Prostate gland (tissue), 2 donors: ENCODE measurements at regions not wholly inside any gene's neighbourhood (a gene's known extent, or its start where the extent isn't known, plus 50 kb on each side); places are given as distances from the start of the nearest gene placed in this dataset.

ENCODE experiments used
- DNase-seq: peaks from one replicate; pipeline ENCODE4 v3.0.0-alpha.2; 2019; ENCODE audit warnings: low spot score
- H3K27ac ChIP-seq, 2 donors: fragments of 200-600 bp; sonication (generic); 2 replicates each; pipeline ENCODE4 v1.5.1; 2017 to 2019
- H3K27me3 ChIP-seq: fragments of 200-600 bp; sonication (generic); replicated peaks from 2 replicates; pipeline ENCODE4 v1.5.1; 2019; ENCODE audit not compliant: insufficient read depth
- H3K36me3 ChIP-seq, 2 donors: fragments of 200-600 bp; sonication (generic); 1 replicate in 1 of 2; 2 replicates in 1 of 2; pipeline versions ENCODE4 v1.5.1 to v1.8.1; 2017 to 2019
- H3K4me1 ChIP-seq: fragments of 200-600 bp; sonication (generic); replicated peaks from 2 replicates; pipeline ENCODE4 v1.5.1; 2019
- H3K4me3 ChIP-seq, 2 donors: fragments of 200-600 bp; sonication (generic); 2 replicates each; pipeline ENCODE4 v1.5.1; 2017 to 2019
- H3K9me3 ChIP-seq: fragments of 200-600 bp; sonication (generic); 2 replicates; pipeline ENCODE4 v1.5.1; 2017
- POLR2A ChIP-seq: fragments of 450-650 bp; IDR thresholded peaks from one replicate; pipeline ENCODE4 v1.6.1; 2016; ENCODE audit warnings: antibody characterized with exemption, mild to moderate bottlenecking
- POLR2AphosphoS5 ChIP-seq: sonication (generic); formaldehyde crosslinking; IDR thresholded peaks from one replicate; pipeline ENCODE4 v1.6.1; 2017; ENCODE audit warnings: antibody characterized with exemption
- WGBS: methylation state at CpG from one replicate; pipeline ENCODE4 v1.1.5; 2018; 5-methylcytosine and 5-hydroxymethylcytosine counted together
- intact Hi-C: fragments of 100-400 bp; cut with DNase I; formaldehyde crosslinking; loops from one replicate; pipeline ENCODE4 v1.14.2; 2022
- TF ChIP-seq, protein P1 (sequence below), 4 experiments: fragments of 200-600 bp in 2 of 4; fragments of 450-650 bp in 2 of 4; sonication (generic) in 2 of 4; IDR thresholded peaks; 1 replicate in 3 of 4; 2 replicates in 1 of 4; pipeline ENCODE4 v1.5.1; 2016 to 2019; ENCODE audit warnings: antibody characterized with exemption in 4 of 4, mild to moderate bottlenecking in 2 of 4, moderate library complexity in 2 of 4

DNA sequence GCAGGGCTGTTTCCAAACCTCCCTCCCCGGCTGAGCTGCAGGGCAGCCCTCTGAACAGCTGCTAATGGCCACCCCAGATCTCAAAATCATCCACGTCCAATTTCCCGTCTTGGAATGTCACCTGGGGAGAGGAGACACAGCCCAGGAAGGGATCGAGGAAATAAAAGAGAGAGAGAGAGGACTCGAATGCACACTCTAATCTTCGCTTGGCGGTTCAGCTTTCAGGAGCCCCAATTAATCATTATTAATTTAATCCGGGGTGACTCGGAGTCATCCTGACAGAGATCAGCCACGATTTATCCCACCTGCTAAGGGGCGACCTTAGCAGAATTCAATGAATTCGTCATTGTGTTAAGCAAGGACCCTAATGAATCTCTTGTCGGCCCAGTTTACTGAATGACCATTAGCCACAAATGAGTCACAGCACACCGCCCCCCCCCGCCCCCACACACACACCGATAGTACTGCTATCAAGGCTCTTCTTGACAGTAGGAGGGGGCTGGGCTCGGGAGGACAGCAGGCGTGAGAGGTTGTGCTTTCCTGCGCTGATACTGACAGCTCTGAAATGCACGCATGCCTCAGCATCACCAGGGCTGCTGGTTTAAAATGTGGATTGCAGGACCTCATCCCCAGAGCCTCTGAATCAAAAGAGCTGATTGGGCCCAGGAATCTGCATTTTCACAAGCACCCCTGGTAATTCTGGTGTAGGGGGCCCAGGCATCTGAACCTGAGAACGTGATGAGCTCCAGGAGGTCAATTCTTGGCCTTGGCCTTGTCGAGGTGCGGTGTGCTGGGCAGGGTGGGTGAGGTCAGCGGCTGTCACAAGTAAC is 190.0 kb upstream of the CIBAR2 start:
- intact Hi-C loops: no loop called here
- no peaks in the 10 kb centered on the region for H3K36me3 ChIP-seq
- WGBS: 68% methylated on average over 21 of the region's 24 CpGs
- peaks cover 8% of the 10 kb centered on the region for H3K4me1 ChIP-seq
- TF ChIP-seq POLR2A (no peak), POLR2AphosphoS5 (no peak)
- TF ChIP-seq, protein P1, sequence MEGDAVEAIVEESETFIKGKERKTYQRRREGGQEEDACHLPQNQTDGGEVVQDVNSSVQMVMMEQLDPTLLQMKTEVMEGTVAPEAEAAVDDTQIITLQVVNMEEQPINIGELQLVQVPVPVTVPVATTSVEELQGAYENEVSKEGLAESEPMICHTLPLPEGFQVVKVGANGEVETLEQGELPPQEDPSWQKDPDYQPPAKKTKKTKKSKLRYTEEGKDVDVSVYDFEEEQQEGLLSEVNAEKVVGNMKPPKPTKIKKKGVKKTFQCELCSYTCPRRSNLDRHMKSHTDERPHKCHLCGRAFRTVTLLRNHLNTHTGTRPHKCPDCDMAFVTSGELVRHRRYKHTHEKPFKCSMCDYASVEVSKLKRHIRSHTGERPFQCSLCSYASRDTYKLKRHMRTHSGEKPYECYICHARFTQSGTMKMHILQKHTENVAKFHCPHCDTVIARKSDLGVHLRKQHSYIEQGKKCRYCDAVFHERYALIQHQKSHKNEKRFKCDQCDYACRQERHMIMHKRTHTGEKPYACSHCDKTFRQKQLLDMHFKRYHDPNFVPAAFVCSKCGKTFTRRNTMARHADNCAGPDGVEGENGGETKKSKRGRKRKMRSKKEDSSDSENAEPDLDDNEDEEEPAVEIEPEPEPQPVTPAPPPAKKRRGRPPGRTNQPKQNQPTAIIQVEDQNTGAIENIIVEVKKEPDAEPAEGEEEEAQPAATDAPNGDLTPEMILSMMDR (IDR thresholded peaks at IDR 0.05): no peak
- H3K9me3 ChIP-seq: no peaks in the 10 kb centered on the region
- DNase-seq: no peak
- no peak overlapping the region for H3K4me3 ChIP-seq
- no peaks in the 10 kb centered on the region for H3K27me3 ChIP-seq
- no peak overlapping the region for H3K27ac ChIP-seq

DNA sequence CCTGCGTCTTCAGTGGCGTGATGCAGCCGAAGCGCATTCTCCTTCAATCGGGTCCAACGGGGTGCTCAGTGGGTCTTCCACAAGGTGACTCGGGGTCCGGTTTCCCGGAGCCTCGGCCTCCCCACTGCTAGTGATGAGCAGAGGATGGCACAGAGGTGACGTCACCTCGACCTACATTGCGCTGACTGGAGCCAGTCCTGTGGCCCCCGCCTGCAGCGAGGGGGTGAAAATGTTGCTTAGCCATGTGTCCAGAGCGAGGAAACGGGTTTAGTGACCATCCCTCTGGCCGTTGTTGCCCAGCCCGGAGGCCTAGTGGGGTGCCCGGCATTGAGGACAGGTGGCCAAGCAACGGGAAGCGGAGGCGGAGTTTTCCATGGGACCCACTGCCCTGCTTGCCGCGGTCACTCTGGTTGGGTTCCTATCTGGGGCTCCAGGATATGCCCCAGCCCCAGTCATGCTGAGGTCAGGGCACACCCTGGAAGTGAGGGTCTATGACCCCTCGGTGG is 190.6 kb upstream of the CIBAR2 start:
- TF ChIP-seq POLR2AphosphoS5: no peak
- no peak for TF ChIP-seq POLR2A
- TF ChIP-seq, protein P1 (IDR thresholded peaks at IDR 0.05): no peak
- WGBS: 79% methylated on average over 20 of the region's 26 CpGs
- Histone ChIP-seq H3K36me3 (no peaks in the 10 kb centered on the region), H3K27ac (no peak overlapping the region), H3K4me3 (no peak overlapping the region), H3K9me3 (no peaks in the 10 kb centered on the region), H3K27me3 (no peaks in the 10 kb centered on the region), H3K4me1 (peaks cover 8% of the 10 kb centered on the region)
- DNase-seq: no peak
- intact Hi-C loops: no loop called here

DNA sequence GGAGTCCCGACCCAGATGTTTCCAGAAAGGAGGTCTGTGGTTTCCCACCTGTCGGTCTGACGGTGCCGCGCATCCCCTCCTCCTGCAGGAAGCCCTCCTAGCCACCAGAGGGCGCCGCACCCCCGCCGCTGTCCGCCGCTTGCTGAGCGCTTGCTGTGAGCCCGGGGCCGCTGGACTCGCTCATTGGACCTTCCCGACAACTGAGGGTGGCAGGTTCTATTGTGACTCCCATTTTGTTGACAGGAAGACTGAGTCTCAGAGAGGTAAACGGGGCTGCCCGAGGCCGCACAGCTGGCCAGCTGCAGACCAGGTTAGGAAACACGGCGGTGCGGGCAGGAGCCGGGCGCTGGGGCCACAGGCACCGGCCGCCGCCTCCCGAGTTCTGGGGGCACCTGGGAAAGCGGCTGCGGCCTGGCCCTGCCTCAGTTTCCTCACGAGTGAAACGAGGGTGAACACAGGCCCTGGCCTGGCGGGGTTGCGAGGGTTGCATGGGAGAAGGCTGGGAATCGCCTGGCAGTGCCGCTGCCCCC is 191.1 kb upstream of the CIBAR2 start:
- Histone ChIP-seq H3K4me3 (no peak overlapping the region), H3K27ac (no peak overlapping the region), H3K27me3 (no peaks in the 10 kb centered on the region), H3K4me1 (peaks cover 8% of the 10 kb centered on the region), H3K9me3 (no peaks in the 10 kb centered on the region), H3K36me3 (no peaks in the 10 kb centered on the region)
- DNase-seq: peak; percentile 24
- TF ChIP-seq, protein P1 (IDR thresholded peaks at IDR 0.05): peak; percentile 52 to 77 (median 69)
- TF ChIP-seq POLR2AphosphoS5 (no peak), POLR2A (no peak)
- 75% methylated on average over 28 of the region's 36 CpGs for WGBS
- intact Hi-C loops: no loop called here

DNA sequence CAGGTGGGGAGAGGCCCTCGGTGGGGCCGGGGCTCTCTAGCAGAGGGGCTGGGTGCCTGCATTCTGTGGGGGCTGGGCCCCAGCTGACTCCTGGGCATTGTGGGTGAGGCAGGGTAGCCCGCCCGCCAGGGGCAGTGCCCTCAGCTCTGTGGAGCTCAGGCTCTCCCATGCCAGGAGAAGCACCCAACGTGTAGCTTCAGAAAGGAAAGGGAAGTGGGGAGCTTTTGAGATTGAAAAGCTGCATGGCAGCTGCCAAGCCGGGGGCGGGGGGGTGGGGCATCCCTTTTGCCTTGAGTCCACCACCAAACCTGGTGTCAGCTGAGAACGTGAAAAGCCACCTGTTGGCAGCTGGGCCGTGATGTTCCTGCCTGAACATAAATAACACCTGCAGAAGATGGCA is 192.1 kb upstream of the CIBAR2 start:
- Histone ChIP-seq H3K27ac (no peak overlapping the region), H3K27me3 (no peaks in the 10 kb centered on the region), H3K4me3 (no peak overlapping the region), H3K36me3 (no peaks in the 10 kb centered on the region), H3K4me1 (peaks cover 8% of the 10 kb centered on the region), H3K9me3 (no peaks in the 10 kb centered on the region)
- intact Hi-C loops: no loop called here
- whole genome bisulfite sequencing: 70% methylated on average over 9 of the region's 9 CpGs
- TF ChIP-seq POLR2A (no peak), POLR2AphosphoS5 (no peak)
- TF ChIP-seq, protein P1 (IDR thresholded peaks at IDR 0.05): no peak
- no peak for DNase-seq
